ENCODE measurements at regions not wholly inside any gene's neighbourhood (a gene's known extent, or its start where the extent isn't known, plus 50 kb on each side); places are given as distances from the start of the nearest gene placed in this dataset.
"Not testable (repeated sequence)": the region's sequence is repeated elsewhere in the genome, so short reads cannot be mapped to it uniquely, and the experiment has no call there.

- DNase-seq (ENCODE audit: low read depth) = no peak
Measured at GRCh38 chr2:142827170-142827569, 50.3 kb upstream of the KYNU start.

DNA sequence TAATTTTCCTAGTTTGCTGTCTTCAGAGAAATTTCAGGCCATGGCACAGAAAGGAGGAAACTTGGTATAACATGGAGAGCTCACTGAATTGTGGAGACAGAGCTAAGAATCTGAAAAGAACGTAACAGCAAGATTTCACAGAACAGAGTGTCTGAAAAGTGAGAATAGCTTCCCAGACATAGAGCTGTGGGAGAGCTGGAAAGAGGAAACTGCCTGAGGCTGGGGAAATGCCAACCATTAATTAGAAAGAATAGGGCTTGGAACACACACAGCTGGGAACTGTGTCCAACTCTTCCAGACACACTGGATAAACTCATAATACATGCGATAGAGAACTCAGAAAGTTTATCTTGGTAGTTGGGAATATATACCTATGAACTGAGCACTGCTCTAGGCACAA lies 51.6 kb upstream of the KYNU start:
- DNase-seq (ENCODE audit: low read depth) = no peak

- DNase-seq (ENCODE audit: low read depth) = no peak
Measured at GRCh38 chr2:142824756-142825155, 52.7 kb upstream of the KYNU start.

DNA sequence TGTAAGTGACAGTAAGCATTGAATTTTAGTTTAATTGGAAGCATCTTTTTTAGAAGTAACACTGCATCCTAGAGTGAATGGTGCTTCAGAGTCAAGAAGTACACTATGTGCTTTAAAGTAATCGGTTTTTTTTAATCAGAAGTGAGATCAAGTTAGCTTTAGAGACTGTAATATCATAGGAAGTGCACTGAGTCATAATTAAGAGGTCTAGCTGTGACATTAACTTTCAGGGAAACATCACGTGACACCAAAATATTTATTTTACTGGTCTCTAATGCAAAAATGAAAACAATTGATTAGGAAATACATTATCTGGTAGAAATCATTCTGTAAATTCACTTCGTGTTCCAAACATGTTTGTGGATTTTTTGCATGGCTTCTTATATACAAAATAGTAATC lies 55.3 kb upstream of the KYNU start:
- no peak for DNase-seq (ENCODE audit: low read depth)

DNA sequence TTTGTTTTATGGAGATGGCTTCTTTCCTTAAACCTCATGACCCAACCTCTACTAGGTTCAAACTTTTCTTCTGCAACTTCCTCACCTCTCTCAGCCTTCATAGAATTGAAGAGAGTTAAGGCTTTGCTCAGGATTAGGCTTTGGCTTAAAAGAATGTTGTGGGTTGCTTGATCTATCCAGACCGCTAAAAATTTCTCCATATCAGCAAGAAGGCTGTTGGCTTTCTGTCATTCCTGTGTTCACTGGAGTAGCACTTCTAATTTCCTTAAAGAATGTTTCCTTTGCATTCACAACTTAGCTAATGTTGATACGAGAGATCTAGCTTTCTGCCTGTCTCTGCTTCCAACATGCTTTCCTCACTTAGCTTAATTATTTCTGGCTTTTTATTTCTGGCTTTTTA lies 58.1 kb upstream of the KYNU start:
- no peak for DNase-seq (ENCODE audit: low read depth)

DNA sequence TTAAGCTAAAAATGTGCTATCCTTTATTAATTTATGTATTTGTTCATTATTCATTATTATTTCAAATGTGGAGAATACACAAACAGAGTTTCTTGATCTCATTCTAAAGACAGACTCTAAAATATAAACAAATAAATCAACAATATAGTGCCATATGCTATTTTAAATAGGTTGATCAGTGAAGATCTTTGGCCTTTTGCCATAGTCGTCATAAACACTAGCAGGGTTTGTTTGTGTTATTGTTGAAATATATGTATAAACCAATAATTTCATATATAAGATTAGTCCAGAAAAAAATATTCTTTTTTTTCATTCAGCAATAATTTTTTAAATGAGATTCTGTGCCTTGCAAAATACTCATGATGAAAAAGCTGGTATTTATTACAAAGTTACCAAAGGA lies 62.1 kb upstream of the KYNU start:
- DNase-seq (ENCODE audit: low read depth) = no peak

DNA sequence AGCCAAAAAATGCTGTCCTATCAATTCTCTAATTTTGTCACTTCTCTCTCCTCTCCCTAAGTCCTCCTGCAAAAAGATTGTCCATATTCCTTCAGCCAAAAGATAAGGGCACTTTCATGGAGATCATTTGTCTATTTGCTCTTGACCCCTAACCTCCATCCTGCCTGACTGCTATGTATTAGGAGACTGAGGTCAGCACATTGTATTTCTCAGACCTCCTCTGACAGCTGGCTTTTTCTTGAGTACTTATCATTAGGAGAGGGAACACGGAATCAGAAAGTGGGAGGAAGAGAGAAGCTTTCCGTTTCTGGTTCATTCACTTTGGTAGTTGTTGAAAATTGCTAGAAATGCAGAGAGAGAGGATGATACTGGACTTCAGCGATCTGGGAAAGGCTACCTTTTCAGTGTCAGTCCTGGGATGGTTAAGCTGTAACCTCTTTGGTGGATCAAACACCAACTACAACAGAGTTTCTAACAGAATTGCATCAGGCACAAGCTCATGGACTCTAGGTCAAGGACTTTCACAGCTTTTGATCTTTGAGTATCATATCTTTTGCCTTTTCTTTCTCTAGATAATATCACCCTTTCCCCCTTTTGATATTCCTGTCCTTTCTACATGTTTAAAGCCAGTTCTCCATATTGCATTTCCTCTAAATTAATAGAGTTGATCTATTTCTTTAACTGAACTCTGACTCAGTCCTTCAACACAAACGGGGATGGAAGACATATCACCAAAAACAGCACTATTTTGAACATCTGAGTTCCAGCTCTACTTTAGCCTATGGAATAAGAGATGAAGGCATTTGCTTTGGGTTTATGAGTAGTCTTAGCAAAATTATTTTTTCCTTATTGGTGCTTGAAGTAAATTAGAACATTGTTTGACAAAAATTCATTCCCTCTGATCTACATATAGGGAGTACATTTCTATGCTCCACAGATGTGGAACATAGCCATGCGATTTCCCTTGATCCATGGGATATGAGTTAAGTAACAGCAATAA lies 63.3 kb upstream of the KYNU start:
- DNase-seq (ENCODE audit: low read depth) = no peak

DNA sequence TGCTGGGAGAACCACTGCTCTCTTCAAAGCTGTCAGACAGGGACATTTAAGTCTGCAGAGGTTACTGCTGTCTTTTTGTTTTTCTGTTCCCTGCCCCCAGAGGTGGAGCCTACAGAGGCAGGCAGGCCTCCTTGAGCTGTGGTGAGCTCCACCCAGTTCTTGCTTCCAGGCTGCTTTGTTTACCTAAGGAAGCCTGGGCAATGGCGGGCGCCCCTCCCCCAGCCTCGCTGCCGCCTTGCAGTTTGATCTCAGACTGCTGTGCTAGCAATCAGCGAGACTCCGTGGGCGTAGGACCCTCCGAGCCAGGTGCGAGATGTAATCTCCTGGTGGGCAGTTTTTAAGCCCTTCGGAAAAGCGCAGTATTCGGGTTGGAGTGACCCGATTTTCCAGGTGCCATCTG lies 65.8 kb upstream of the KYNU start:
- not testable (repeated sequence) for DNase-seq (ENCODE audit: low read depth)

- DNase-seq (ENCODE audit: low read depth) = no peak
Measured at GRCh38 chr2:142805244-142805643, 72.2 kb upstream of the KYNU start.

DNA sequence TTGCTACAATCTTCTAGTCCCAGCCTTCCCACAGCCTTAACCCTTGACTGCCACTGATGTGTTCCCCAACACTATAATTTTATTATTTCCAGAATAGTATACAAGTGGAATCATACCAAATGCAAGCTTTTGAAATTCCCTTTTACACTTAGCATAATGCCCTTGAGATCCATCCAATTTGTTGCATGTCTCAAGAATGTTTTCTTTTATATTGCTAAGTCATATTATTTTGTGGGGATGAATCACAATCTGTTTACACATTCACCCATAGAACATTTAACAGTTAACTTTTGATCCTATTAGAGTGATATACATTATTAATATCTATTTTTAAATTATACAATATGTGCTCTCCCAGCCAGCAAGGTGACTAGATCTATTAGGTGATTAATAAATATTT lies 74.3 kb upstream of the KYNU start:
- no peak for DNase-seq (ENCODE audit: low read depth)

DNA sequence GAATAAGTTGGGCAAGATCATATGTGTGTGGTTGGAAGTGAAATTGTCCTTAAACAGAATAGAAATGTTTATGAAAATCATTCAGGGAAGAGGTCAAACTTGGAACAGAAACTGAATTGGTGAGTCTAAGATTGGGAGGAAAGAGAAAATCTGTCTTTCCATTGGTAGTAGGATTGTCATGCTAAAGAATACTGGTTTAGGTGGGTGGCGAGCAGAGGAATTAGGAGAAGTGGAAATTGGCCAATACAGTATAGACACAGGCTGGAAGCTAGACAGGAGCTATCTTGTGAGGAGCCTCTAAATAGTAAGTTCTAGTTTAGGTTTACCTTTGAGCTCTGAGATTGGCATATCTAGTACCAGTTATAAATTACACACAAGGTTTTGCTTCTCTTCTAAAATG lies 80.9 kb upstream of the KYNU start:
- DNase-seq (ENCODE audit: low read depth) = no peak

- no peak for DNase-seq (ENCODE audit: low read depth)
Measured at GRCh38 chr2:142796161-142796560, 81.3 kb upstream of the KYNU start.

GRCh38 chr2:142794850-142795249 lies 82.6 kb upstream of the KYNU start:
- DNase-seq (ENCODE audit: low read depth) = no peak

DNA sequence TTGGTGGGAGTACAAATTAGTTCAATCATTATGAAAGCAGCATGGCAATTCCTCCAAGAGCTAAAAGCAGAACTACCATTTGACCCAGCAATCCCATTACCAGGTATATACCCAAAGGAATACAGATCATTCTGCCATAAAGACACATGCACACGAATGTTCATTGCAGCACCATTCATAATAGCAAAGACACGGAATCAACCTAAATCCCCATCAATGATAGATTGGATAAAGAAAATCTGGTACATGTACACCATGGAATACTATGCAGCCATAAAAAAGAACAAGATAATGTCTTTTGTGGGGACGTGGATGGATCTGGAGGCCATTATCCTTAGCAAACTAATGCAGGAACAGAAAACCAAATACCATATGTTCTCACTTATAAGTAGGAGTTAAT lies 85.1 kb upstream of the KYNU start:
- DNase-seq (ENCODE audit: low read depth) = not testable (repeated sequence)

GRCh38 chr2:142791335-142791734 lies 86.1 kb upstream of the KYNU start:
- no peak for DNase-seq (ENCODE audit: low read depth)

DNA sequence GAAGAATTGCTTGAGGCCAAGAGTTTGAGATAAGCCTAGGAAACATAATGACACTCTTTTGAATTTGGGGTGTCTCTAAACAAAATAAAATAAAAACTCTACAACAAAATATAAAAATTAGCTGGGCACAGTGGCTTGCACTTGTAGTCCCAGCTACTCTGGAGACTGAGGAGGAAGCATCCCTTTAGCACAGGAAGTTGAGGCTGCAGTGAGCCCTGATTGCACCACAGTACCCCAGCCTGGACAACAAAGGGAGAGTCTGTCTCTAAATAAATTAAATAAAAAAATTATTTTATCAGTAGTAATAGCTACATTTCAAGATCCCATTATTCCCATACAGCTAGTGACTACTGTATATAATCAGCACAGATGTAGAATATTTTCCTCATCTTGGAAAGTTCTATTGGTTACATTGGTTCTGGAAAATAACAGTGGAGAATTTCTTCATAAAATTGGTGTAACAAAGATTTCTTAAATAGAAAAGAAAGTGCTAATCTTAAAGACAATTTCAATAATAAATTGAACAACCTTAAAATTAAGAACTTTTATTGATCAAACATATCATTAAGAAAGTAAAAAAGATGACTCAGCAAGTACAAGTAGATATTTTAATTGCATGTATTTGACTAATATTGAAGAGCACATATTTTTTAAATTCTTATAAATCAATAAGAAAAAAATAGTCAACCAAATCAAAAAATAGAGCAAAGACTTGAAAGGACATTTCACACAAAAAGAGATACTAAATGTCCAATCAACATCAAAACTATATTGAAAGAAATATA lies 90.4 kb upstream of the KYNU start:
- DNase-seq (ENCODE audit: low read depth) = no peak

GRCh38 chr2:142782942-142783443 lies 94.5 kb upstream of the KYNU start:
- DNase-seq (ENCODE audit: low read depth) = no peak

DNA sequence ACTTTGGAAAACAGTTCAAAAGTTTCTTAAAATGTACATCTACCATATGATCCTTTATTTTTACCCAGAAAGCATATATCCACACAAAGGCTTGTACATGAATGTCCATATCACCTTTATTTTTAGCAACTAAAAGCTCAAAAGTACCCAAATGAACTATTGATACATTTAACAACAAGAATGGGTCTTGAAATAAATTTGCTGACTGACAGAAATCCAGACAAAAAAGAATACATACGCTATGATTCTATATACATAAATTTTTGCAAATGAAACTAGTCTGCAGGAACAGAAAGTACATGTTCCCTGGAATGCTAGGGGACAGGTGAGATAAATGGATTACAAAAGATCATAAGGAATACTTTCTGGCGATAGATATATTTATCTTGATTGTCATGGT lies 96.3 kb upstream of the KYNU start:
- DNase-seq (ENCODE audit: low read depth) = no peak

GRCh38 chr2:142778289-142778688 lies 99.2 kb upstream of the KYNU start:
- no peak for DNase-seq (ENCODE audit: low read depth)

GRCh38 chr2:142777742-142778141 lies 99.7 kb upstream of the KYNU start:
- DNase-seq (ENCODE audit: low read depth) = no peak

DNA sequence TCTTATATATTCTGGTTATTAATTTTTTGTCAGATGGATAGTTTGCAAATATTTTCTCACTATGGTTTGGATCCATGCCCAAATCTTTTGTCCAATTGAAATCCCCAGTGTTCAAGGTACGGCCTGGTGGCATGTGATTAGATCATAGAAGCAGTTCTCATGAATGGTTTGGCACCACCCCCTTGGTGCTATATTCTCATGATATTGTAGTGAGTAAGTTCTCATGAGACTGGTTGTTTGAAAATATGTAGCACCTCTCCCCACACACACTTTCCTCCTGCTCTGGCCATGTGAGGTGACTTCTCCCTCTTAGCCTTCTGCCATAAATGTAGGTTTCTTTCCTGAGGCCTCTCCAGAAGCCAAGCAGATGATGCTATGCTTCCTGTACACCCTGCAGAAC lies 107.7 kb upstream of the KYNU start:
- peak; percentile 44 for DNase-seq (ENCODE audit: low read depth)

DNA sequence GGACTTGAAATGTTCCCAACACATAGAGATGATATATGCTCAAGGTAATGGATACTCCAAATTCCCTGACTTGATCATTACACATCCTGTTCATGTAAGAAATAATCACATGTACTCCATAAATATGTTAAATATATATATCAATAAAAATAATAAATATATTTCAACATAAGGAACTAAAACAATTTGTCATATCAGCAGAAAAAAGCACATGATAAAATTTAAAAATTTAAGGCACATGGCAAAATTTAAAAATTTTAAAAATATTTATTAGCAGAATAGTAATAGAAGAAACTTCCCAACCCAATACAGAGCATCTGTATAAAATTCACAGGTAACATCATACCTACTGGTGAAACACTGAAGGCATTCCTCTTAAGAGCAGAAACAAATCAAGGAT lies 109.6 kb upstream of the KYNU start:
- no peak for DNase-seq (ENCODE audit: low read depth)
